ENCODE measurements at regions not wholly inside any gene's neighbourhood (a gene's known extent, or its start where the extent isn't known, plus 50 kb on each side); places are given as distances from the start of the nearest gene placed in this dataset.

GRCh38 chr15:96046620-96047240, 283.8 kb upstream of the NR2F2 start:
- TF ChIP-seq, protein P1, sequence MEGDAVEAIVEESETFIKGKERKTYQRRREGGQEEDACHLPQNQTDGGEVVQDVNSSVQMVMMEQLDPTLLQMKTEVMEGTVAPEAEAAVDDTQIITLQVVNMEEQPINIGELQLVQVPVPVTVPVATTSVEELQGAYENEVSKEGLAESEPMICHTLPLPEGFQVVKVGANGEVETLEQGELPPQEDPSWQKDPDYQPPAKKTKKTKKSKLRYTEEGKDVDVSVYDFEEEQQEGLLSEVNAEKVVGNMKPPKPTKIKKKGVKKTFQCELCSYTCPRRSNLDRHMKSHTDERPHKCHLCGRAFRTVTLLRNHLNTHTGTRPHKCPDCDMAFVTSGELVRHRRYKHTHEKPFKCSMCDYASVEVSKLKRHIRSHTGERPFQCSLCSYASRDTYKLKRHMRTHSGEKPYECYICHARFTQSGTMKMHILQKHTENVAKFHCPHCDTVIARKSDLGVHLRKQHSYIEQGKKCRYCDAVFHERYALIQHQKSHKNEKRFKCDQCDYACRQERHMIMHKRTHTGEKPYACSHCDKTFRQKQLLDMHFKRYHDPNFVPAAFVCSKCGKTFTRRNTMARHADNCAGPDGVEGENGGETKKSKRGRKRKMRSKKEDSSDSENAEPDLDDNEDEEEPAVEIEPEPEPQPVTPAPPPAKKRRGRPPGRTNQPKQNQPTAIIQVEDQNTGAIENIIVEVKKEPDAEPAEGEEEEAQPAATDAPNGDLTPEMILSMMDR (conservative IDR thresholded peaks at IDR 0.05 in 1 of 2, IDR thresholded peaks at IDR 0.05 in 1 of 2; ENCODE audit: extremely low read depth in 1 of 2, insufficient read depth in 1 of 2, low read depth in 1 of 2, low read length in 2 of 2) = no peak
- no peak for TF ChIP-seq EZH2 (IDR thresholded peaks at IDR 0.05; ENCODE audit: borderline replicate concordance, low read length)
